ENCODE measurements at regions not wholly inside any gene's neighbourhood (a gene's known extent, or its start where the extent isn't known, plus 50 kb on each side); places are given as distances from the start of the nearest gene placed in this dataset.

DNA sequence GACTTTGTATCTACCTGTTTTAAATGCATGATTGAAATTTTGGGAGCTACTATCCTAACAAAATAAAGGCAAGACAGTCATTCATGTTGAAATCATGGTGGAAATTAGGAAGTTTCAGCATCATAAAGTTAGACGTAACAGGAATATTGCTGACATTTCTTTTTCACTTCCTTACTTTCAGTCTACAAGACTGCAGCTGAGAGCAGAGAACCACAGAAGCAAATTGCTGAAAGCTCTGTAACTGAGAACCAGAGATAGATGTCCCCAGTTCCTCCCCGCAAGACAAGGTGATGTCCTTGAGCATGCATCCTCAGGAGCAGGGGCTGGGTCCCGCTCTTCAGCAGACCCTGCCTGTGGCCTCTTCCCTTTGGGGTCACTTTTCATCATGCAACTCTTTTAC lies 466.3 kb upstream of the POM121L12 start:
- no peaks in the 10 kb centered on the region for H3K36me3 ChIP-seq (ENCODE audit: control insufficient read depth, low read length)
- peaks cover 10% of the 10 kb centered on the region; the same call in 1 of the 2 replicates for H3K9me3 ChIP-seq (ENCODE audit: control insufficient read depth, insufficient read depth, low read length)
- no peaks in the 10 kb centered on the region for H3K9me2 ChIP-seq (replicated peaks; ENCODE audit: control insufficient read depth, low read length)
- no peak overlapping the region for H3K4me2 ChIP-seq (ENCODE audit: low read length)
- H3K4me3 ChIP-seq (ENCODE audit: low read length) = no peak overlapping the region
- H4K20me1 ChIP-seq (ENCODE audit: control insufficient read depth, insufficient read depth, low read depth, low read length) = no peaks in the 10 kb centered on the region
- H3K79me2 ChIP-seq (ENCODE audit: control insufficient read depth, low read length) = no peaks in the 10 kb centered on the region
- no peaks in the 10 kb centered on the region for H3F3A ChIP-seq (ENCODE audit: control insufficient read depth, insufficient read depth)
- H3K4me1 ChIP-seq (ENCODE audit: control insufficient read depth, low read length) = no peaks in the 10 kb centered on the region
- TF ChIP-seq, protein P1, sequence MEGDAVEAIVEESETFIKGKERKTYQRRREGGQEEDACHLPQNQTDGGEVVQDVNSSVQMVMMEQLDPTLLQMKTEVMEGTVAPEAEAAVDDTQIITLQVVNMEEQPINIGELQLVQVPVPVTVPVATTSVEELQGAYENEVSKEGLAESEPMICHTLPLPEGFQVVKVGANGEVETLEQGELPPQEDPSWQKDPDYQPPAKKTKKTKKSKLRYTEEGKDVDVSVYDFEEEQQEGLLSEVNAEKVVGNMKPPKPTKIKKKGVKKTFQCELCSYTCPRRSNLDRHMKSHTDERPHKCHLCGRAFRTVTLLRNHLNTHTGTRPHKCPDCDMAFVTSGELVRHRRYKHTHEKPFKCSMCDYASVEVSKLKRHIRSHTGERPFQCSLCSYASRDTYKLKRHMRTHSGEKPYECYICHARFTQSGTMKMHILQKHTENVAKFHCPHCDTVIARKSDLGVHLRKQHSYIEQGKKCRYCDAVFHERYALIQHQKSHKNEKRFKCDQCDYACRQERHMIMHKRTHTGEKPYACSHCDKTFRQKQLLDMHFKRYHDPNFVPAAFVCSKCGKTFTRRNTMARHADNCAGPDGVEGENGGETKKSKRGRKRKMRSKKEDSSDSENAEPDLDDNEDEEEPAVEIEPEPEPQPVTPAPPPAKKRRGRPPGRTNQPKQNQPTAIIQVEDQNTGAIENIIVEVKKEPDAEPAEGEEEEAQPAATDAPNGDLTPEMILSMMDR (IDR thresholded peaks at IDR 0.05; ENCODE audit: low read depth, low read length, poor library complexity, severe bottlenecking) = no peak
- TF ChIP-seq EZH2phosphoT487 (IDR thresholded peaks at IDR 0.05; ENCODE audit: borderline replicate concordance, low read length) = no peak
- H3K27me3 ChIP-seq (ENCODE audit: control insufficient read depth, low read length) = no peaks in the 10 kb centered on the region
- no peak overlapping the region for H3K27ac ChIP-seq (ENCODE audit: low read depth, low read length)

DNA sequence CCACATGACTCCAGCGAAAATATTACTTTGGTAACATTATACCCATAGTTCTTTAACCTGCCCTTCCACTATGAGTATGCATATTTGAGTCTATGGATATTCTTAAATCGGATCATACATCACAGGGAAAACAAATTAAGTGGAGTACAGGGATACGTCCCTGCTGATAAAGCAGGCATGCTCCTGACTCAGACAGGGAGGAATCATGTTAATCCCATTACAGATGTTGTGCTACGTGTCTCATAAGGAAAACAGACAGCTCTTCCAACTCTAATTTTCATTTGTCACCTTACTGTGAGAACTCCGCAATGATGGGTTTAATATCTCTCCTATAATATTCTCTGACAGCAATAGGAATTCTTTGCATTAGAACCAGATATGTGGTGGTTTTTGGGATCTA lies 469.5 kb upstream of the POM121L12 start:
- no peak overlapping the region for H3K4me2 ChIP-seq (ENCODE audit: low read length)

DNA sequence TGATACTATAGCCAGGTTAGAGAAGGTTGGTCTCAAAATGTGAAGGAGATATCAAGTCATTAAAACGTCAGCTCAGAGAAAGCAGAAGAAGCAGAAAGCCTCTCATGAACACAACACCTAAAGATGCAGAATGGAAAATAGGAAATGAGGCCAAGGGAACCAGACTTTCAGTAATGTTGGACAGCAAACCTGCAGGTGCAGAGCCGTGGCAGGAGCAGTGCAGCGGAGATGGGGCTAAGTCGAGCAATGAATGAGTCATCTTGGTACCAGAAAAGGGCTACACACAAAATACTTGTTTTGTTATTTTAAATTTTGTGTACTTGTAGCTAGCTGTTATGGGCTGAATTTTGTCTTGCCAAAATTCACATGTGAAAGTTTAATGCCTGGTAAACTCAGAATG lies 479.6 kb upstream of the POM121L12 start:
- no peaks in the 10 kb centered on the region for H3K9me2 ChIP-seq (replicated peaks; ENCODE audit: control insufficient read depth, low read length)
- no peaks in the 10 kb centered on the region for H3K79me2 ChIP-seq (ENCODE audit: control insufficient read depth, low read length)
- H3K4me2 ChIP-seq (ENCODE audit: low read length) = no peak overlapping the region
- no peak overlapping the region for H3K4me3 ChIP-seq (ENCODE audit: low read length)
- TF ChIP-seq EZH2phosphoT487 (IDR thresholded peaks at IDR 0.05; ENCODE audit: borderline replicate concordance, low read length) = no peak
- TF ChIP-seq, protein P1 (IDR thresholded peaks at IDR 0.05; ENCODE audit: low read depth, low read length, poor library complexity, severe bottlenecking) = no peak
- H3K4me1 ChIP-seq (ENCODE audit: control insufficient read depth, low read length) = no peaks in the 10 kb centered on the region
- H3K36me3 ChIP-seq (ENCODE audit: control insufficient read depth, low read length) = no peaks in the 10 kb centered on the region
- no peaks in the 10 kb centered on the region for H4K20me1 ChIP-seq (ENCODE audit: control insufficient read depth, insufficient read depth, low read depth, low read length)
- H3K27ac ChIP-seq (ENCODE audit: low read depth, low read length) = no peak overlapping the region
- peaks cover 10% of the 10 kb centered on the region for H3K9me3 ChIP-seq (ENCODE audit: control insufficient read depth, insufficient read depth, low read length)
- H3F3A ChIP-seq (ENCODE audit: control insufficient read depth, insufficient read depth) = no peaks in the 10 kb centered on the region
- no peaks in the 10 kb centered on the region for H3K27me3 ChIP-seq (ENCODE audit: control insufficient read depth, low read length)

More for the DNA sequence above, 469.5 kb upstream of the POM121L12 start:
- Histone ChIP-seq H3K9me3 (ENCODE audit: control insufficient read depth, insufficient read depth, low read length) (peaks cover 11% of the 10 kb centered on the region; the same call in 1 of the 2 replicates), H4K20me1 (ENCODE audit: control insufficient read depth, insufficient read depth, low read depth, low read length) (no peaks in the 10 kb centered on the region), H3K4me3 (ENCODE audit: low read length) (no peak overlapping the region), H3F3A (ENCODE audit: control insufficient read depth, insufficient read depth) (no peaks in the 10 kb centered on the region), H3K36me3 (ENCODE audit: control insufficient read depth, low read length) (no peaks in the 10 kb centered on the region), H3K79me2 (ENCODE audit: control insufficient read depth, low read length) (no peaks in the 10 kb centered on the region), H3K4me1 (ENCODE audit: control insufficient read depth, low read length) (no peaks in the 10 kb centered on the region), H3K27me3 (ENCODE audit: control insufficient read depth, low read length) (no peaks in the 10 kb centered on the region), H3K9me2 (replicated peaks; ENCODE audit: control insufficient read depth, low read length) (no peaks in the 10 kb centered on the region), H3K27ac (ENCODE audit: low read depth, low read length) (no peak overlapping the region)
- TF ChIP-seq EZH2phosphoT487 (IDR thresholded peaks at IDR 0.05; ENCODE audit: borderline replicate concordance, low read length) = no peak
- TF ChIP-seq, protein P1 (IDR thresholded peaks at IDR 0.05; ENCODE audit: low read depth, low read length, poor library complexity, severe bottlenecking) = no peak

All from DOHH2 (cell line).